GM12873 (cell line): ENCODE measurements at regions not wholly inside any gene's neighbourhood (a gene's known extent, or its start where the extent isn't known, plus 50 kb on each side); places are given as distances from the start of the nearest gene placed in this dataset.

Experiments
- TF ChIP-seq, protein P1 (sequence below): IDR thresholded peaks from 2 replicates; pipeline ENCODE4 v1.5.1; 2012; ENCODE audit warnings: low read depth, mild to moderate bottlenecking, moderate library complexity, low read length, control low read depth; ENCODE audit not compliant: insufficient read depth; ENCODE audit errors: missing control alignments

DNA sequence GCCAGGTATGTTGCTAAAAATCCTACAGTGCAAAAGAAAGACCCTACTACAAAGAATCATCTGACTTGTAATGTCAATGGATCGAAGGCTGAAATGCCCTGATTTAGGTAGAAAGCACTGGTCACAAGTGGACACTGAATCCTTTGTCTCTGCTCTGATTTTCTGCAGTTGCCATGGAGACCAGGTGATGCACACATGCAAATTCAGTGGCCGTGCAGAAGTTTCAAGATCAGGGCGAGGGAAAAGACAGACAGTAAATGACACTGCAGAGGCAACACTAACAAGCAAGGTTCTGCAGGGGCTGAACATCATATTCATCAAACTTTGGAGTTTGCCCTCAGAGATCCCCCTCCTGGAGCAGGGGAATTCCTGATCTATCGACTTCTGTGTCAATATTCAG, 370.3 kb upstream of the TMEM132C start:
- TF ChIP-seq, protein P1, sequence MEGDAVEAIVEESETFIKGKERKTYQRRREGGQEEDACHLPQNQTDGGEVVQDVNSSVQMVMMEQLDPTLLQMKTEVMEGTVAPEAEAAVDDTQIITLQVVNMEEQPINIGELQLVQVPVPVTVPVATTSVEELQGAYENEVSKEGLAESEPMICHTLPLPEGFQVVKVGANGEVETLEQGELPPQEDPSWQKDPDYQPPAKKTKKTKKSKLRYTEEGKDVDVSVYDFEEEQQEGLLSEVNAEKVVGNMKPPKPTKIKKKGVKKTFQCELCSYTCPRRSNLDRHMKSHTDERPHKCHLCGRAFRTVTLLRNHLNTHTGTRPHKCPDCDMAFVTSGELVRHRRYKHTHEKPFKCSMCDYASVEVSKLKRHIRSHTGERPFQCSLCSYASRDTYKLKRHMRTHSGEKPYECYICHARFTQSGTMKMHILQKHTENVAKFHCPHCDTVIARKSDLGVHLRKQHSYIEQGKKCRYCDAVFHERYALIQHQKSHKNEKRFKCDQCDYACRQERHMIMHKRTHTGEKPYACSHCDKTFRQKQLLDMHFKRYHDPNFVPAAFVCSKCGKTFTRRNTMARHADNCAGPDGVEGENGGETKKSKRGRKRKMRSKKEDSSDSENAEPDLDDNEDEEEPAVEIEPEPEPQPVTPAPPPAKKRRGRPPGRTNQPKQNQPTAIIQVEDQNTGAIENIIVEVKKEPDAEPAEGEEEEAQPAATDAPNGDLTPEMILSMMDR: no peak

- TF ChIP-seq, protein P1: no peak
These were observed 368.4 kb upstream of the TMEM132C start for GRCh38 chr12:127898616-127899015.

DNA sequence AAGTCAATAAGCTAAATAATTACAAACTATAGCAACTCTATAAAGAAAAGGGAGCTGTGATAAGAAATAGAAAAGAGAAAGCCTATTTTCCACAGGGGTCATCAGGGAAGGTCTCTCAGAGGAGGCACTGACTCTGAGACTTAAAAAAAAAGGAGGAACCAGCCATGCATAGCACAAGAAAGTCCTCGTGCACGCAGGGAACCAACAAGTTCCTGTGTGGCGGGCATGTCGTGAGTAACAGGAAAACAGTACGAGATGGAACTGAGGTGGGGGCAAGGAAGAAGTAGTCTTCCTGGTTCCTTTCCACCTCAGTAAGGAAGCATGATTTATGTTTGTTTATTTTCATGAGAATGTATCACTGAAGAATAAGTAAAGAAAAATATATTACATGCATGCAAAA, 367.0 kb upstream of the TMEM132C start:
- TF ChIP-seq, protein P1: no peak

- TF ChIP-seq, protein P1: no peak
These were observed 366.6 kb upstream of the TMEM132C start for GRCh38 chr12:127900386-127900785.

GRCh38 chr12:127903146-127903545, 363.8 kb upstream of the TMEM132C start:
- TF ChIP-seq, protein P1: no peak

DNA sequence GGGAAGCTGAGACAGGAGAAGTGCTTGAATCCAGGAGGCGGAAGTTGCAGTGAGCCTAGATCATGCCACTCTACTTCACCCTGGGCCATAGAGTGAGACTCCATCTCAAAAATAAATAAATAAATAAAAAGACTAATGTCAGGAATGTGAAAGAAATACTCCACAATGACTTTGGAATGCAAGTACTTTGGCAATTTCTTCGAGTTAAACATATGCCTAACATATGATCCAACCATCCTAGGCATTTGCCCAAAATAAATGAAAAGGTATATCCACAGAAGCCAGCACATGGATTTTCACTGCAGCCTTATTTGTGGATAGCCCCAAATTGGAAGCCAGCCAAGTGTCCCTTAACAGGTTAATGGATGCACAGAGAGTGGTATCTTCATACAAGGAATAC, 357.9 kb upstream of the TMEM132C start:
- TF ChIP-seq, protein P1: no peak

- TF ChIP-seq, protein P1: no peak
These were observed 355.7 kb upstream of the TMEM132C start for GRCh38 chr12:127911291-127911690.
